Activated CD8-positive, alpha-beta memory T cell treated with anti-CD3 and anti-CD28 coated beads, Interleukin-2, amount 50 U/mL, for 24 hours (primary cell): ENCODE measurements at regions not wholly inside any gene's neighbourhood (a gene's known extent, or its start where the extent isn't known, plus 50 kb on each side); places are given as distances from the start of the nearest gene placed in this dataset.
"Not testable (repeated sequence)": the region's sequence is repeated elsewhere in the genome, so short reads cannot be mapped to it uniquely, and the experiment has no call there.

Experiments used
- DNase-seq: peaks from one replicate; pipeline ENCODE4 v3.0.0-alpha.2; 2020; ENCODE audit errors: extremely low read depth

DNA sequence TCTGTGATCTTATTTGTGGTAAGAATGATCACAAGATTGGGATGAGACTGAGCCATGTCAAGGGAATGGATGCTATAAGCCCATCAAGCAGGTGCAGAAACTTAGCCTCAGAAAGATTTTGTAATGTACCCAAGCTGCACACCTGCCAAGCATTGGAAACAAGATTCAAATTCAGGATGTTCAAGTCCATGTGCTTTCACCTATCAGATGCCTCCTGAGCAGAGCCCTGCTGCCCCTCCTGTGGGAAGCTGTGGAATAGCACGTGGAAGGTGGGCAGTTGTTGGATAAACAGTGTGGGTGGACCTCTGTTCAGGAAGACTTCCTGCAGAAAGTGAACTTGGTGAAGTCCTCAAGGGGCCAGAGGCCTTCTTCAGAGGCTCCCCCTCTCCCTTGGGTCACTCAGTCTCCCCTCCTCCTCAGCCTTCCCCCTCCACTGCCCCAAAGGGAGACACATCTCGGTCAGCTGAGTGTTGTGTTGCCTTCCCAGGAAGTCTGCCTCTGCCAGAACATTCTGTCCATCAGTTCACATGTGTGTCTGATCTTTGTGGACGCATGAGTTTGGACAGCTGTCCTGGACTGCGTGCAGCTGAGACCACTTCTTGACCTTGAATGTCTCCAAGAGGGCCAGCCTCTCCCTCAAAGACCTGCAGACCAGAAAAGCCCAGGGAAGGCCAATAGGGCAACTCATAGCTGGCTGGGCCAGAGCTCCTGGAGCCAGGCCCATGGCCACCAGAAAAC, 186.1 kb downstream of the INHBB start:
- DNase-seq, result no peak

DNA sequence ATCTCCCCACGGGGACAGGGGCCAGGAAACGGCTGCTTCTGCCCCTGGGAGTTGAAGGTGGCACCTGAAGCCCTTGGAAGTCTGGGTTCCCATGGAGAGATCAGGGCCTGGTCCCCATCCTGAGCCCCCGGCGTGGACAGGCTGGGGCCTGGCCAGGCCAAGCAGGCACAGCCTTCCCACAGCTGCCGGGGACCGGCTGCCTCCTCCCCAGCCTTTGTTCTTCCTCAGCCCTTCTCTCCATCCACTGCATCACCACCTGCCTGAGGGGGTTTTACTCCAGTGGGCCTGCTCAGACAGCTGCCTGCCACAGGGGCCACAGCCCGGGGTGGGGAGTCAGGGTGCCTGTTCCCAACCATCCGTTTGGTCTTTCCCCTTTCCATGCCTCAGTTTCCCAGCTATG, 187.7 kb downstream of the INHBB start:
- no peak for DNase-seq

GRCh38 chr2:120534457-120534856, 188.5 kb downstream of the INHBB start:
- DNase-seq, result no peak

DNA sequence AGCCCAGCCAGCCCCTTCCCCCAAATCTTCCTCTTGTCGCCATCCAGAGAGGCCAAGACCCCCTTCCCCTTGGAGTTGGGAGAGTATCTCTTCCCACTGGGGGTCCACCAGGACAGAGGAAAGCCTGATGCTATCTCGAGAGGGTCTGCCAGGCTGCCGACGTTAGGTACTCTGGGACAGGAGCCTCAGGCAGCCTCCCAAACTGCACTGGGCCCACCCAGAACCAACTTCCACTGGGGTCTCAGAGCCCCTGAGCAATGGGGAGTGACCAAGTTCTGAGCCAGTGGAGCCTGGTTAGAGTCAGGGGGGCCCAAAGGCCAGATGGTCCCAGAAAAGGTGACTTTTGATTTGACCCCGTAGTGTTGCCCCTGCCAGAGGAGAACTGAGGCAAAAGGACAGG, 189.1 kb downstream of the INHBB start:
- no peak for DNase-seq

- DNase-seq, result no peak
Observed at GRCh38 chr2:120536141-120536540, 190.2 kb downstream of the INHBB start.

- no peak for DNase-seq
Observed at GRCh38 chr2:120538691-120539423, 192.9 kb downstream of the INHBB start.

DNA sequence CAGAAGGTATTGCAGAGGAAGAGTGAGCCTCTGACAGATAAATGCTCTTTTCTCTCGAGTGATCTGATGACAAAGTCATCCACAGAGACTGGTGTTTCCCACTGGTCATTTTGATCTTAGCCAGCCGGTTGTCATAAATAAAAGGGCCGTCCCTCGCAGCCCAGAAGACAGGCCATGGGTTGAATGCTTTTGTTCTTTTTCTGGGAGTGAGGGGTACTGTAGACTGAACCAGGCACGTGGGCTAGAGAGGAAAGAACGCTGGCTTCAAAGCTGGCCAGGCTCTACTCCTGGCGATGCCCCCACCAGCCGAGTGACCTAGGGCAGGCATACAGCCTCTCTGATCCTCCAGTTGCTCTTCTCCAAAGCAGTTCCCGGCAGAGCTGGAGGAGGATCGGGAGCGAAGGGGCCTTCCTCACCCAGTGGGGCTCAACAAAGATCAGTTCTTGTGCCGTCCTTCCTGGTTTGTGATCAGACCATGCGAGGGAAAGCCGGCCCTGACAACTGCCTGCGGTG, 193.5 kb downstream of the INHBB start:
- DNase-seq, result no peak

DNA sequence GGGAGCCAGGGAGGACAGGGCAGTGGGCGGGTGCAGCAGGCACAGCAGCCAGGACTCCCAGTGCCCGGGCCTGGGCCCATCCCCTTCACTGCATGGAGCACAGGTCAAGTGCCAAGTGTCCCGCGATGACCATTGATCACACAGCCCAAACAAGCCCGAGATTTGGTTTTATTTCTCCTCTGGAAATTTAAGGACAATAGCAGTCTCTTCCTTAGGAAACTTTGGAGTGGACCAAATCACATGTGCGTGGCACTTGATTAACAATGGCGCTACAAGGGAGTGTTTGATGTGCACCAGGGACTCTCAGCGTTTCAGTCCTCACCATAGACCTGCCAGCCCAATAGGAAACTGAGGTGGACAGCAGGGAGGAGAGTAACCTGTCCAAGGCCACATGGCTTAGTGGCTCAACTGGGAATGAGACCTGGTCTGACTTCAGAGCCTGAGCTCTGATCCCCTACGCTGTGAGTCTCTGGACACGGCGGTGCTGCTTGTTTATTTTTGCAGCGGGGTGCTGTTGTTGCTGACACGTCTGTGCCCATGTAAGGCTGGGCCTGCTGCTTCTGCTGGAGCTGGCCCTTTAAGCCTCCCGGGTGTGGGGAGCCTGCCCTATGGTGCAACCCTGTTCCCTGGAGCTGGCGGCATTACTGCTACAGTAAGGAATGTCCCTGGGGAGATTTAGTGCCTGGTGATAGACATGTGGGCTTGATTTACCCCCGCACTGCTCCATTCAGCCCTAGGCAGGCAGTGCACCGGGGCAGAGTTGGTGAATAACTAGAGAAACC, 194.2 kb downstream of the INHBB start:
- DNase-seq, result no peak

GRCh38 chr2:120540719-120541552, 194.7 kb upstream of the GLI2 start:
- DNase-seq, result no peak

DNA sequence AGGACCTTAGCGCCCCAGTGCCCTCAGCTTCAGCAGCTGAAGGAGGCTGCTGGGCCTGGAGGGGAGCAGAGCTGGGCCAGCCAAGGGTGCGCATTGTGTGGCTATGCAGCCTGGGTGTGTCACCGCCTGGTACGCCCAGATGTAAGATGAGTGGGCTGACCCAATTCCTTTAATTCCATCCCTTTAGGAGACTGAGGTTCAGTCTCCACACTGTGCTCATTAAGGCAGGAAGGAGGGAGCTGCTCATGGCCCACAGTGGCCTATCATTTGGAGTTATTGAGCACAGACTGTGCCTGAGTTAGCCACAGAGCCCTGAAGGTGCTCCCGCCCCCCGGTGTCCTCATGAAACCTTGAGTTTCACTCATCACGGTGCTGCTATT, 194.1 kb upstream of the GLI2 start:
- DNase-seq, result no peak

DNA sequence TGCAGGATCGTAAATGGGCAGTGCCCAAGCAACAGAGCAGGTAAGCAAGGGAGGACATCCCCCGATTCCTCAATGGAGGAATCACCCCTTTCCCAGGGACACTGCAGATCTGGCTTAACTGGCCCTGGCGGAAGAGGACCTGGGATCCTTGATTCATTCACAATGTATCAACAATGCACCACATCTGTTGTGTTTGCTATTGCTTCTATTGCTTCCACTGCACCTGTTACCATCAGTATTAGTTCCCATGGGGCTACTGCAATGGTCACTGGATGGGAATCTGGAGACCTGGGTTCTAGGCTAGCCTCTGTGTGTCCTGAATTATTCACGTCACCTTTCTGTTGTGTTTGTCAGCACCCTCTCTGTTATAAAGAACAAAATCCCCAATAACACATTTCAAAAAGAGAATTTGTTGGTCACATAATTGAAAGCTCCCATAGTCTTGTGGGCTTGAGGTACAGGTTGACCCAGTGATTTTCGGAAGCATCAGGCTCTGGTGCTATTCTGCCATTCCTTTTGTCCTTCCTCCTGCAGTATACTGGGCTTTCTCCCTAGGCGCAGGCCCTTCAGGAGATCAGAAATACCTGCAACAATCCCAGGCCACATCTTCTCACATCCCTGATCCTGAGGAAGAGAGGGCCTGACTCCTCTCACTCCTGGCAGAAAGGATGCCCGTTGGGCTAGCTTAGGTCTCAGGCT, 193.5 kb upstream of the GLI2 start:
- DNase-seq, result no peak

DNA sequence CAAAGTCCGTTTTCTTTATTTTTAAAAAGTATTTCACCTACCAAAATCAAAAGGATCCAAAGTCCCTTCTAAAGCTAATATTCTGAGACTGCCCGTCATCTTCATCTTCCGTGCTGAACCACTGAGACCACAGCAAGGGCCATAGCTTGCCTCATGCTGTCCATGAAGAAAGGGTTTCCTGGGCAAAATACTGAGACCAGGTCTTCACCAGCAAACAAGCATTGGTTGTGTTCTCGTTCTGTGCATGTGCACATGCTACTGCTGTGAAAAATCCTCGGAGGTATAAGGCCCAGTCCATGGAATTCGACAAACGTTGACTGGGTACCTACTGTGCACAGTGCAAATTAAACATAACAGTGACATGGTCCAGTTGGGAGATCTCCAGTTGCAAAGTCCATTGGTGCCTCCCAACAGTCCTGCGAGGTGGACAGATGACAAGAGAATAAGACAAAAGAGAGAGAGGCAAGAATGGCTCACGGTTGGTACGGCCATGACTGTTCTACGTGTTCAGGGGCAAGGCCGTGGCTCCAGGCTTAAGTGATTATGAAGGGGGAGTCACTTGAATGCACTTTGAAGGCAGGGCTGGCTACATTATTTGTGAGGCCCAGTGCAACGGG, 192.6 kb upstream of the GLI2 start:
- DNase-seq, result no peak

- no peak for DNase-seq
Observed at GRCh38 chr2:120543899-120544298, 191.8 kb upstream of the GLI2 start.

DNA sequence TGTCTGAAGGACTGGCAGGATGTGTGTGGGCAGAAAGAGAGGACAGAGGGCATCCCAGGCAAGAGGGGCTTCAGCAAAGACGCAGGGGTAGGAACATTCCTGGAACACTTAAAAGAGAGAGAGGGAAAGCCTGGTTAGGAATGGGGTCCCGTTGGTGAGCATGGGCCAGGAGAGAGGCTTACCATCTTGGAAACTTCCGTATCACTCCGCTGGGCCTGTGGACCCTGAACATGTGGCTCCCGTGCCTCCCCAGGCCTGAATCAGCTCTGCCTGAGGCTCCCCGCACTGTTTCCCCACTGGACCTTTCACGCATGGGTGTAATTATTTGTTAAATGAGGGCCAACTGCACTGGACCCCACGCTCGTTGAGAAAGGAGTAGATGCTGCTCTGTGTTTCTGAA, 191.1 kb upstream of the GLI2 start:
- DNase-seq, result no peak

DNA sequence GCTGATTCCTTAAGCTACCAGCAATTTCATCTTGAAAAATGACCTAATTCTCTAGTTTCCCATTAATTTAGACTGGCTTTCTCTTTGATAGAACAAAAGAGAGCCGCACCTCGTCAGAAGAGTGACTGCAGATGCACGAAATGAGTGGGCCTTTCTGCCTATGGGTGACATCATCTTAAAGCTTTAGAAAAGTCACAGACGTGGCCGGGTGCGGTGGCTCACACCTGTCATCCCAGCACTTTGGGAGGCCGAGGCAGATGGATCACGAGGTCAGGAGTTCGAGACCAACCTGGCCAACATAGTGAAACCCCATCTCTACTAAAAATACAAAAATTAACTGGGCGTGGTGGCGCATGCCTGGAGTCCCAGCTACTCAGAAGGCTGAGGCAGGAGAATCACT, 190.7 kb upstream of the GLI2 start:
- not testable (repeated sequence) for DNase-seq

DNA sequence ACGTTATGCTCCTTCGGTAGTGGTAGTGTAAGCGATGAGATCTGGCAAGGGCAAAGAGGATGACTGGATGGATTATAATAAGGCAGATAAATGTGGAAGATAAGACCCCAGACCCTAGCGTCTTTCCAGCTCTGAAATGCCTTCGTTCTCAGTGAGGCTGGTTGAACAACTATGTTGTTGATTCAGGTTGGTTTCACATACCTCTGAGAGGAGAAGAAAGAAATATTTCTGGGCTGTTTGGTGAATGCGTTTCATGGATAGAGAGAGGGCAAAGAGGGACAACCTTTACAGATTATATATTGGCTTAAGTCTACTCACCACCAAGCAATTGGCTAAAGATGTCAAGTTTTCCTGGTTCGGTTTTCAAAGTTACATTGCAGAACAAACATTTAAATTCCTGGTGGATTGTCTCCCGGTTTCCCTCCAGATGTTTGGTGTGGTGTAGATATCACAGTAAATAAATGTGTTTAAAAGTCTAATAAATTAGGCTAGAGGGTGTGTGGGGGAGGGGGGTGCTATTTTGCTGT, 190.1 kb upstream of the GLI2 start:
- no peak for DNase-seq

- no peak for DNase-seq
Observed at GRCh38 chr2:120546048-120546864, 189.4 kb upstream of the GLI2 start.

DNA sequence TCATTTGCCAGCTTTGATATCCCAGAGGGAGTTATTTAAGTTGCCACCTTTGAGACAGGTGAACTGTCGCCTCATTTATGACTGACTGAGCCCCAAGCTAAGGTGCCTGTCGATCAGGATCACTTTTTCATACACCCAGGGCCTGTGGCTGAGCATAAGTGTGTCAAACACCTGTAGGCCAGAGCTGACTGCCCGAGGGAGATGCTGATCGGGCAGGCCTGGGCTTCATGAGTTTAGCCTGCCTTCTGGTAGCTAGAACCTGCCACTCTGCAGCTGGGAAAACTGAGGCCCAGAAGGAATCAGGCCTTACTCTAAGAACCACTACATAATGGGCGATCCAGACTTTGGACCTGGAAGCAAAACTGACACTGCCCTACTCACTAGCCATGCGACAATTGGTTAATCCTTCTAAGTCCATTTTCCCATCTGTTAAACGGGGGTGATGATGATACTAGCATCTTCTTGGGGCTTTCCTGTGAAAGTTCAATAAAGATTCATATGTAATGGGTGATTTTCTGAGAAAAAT, 188.7 kb upstream of the GLI2 start:
- DNase-seq, result no peak

DNA sequence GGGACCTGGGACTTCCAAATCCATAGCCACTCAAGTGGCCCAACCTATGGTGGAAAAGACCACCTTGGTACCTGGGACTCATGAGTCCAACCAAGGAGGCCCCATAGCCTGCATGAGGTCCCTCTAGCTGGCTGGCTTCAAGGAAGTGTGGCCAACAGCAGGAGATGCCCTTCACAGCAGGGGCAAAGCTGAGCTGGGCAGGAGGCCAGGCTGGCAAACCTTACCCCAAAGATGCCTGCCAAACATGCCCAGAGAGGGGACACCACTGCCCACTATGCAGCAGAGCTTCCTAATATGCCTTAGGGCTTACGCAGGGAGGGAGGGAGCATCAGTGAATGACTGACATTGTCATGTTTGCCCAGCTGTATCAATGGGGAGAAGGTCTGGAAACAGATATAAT, 188.0 kb upstream of the GLI2 start:
- no peak for DNase-seq
